Uterus (tissue), 3 donors: ENCODE measurements at regions not wholly inside any gene's neighbourhood (a gene's known extent, or its start where the extent isn't known, plus 50 kb on each side); places are given as distances from the start of the nearest gene placed in this dataset.
"Not testable (repeated sequence)": the region's sequence is repeated elsewhere in the genome, so short reads cannot be mapped to it uniquely, and the experiment has no call there.

Experiments
- DNase-seq, 2 donors: peaks; one replicate each; pipeline ENCODE4 v3.0.0-alpha.2; 2019 to 2020
- H3K27ac ChIP-seq, 2 donors: fragments of 200-600 bp; sonication (generic); 1 replicate in 1 of 2; 2 replicates in 1 of 2; pipeline ENCODE4 v1.5.1; 2016 to 2018
- H3K27me3 ChIP-seq, 2 donors: fragments of 200-600 bp; sonication (generic); one replicate each; pipeline ENCODE4 v1.5.1; 2018 to 2019; ENCODE audit warnings: control low read depth in 1 of 2
- H3K36me3 ChIP-seq, 2 donors: fragments of 200-600 bp; sonication (generic); one replicate each; pipeline ENCODE4 v1.5.1; 2019; ENCODE audit warnings: control low read depth in 1 of 2
- H3K4me1 ChIP-seq, 2 donors: fragments of 200-600 bp; sonication (generic); one replicate each; pipeline ENCODE4 v1.5.1; 2018 to 2019; ENCODE audit warnings: control low read depth in 1 of 2
- H3K4me3 ChIP-seq, 2 donors: fragments of 200-600 bp; sonication (generic); 1 replicate in 1 of 2; 2 replicates in 1 of 2; pipeline ENCODE4 v1.5.1; 2018 to 2019; ENCODE audit warnings: mild to moderate bottlenecking in 1 of 2
- H3K9me3 ChIP-seq, 2 donors: fragments of 200-600 bp; sonication (generic); one replicate each; pipeline ENCODE4 v1.5.1; 2019; ENCODE audit warnings: control low read depth in 1 of 2
- CTCF ChIP-seq, 4 experiments: fragments of 200-600 bp in 2 of 4; fragments of 450-650 bp in 2 of 4; sonication (generic) in 2 of 4; IDR thresholded peaks; one replicate each; pipeline ENCODE4 v1.5.1; 2016 to 2019; ENCODE audit warnings: antibody characterized with exemption in 4 of 4, mild to moderate bottlenecking in 2 of 4, moderate library complexity in 1 of 4
- POLR2A ChIP-seq, 2 donors: fragments of 450-650 bp; IDR thresholded peaks; one replicate each; pipeline ENCODE4 v1.6.1; 2016; ENCODE audit warnings: antibody characterized with exemption in 2 of 2, mild to moderate bottlenecking in 1 of 2, moderate library complexity in 1 of 2
- intact Hi-C: fragments of 100-400 bp; cut with DNase I; formaldehyde crosslinking; loops from one replicate; pipeline ENCODE4 v1.15.1; 2023; ENCODE audit warnings: low total_unique reads
- donor health status: DM: yes; HTN: yes; CAD: no.

DNA sequence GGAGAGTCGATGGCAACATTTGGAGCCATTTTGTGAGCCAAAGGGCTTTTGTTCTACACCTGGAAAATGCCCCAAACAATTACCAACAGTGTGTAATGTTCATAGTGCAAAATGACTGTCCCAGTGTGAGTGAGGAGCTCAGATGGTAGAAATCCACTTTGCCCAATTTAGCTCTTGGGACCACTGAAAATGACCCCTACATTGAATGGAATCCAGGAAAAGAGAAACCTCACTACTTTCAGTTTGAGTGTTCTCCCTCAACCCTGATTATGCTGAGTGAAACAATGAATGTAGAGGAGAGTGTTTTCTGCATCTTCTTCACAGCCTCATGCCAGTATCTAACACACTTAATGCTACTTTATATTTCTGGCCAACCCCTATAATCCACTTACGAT is 84.9 kb upstream of the NRN1 start:
- no peak for TF ChIP-seq POLR2A (IDR thresholded peaks at IDR 0.05)
- no peak for TF ChIP-seq CTCF (IDR thresholded peaks at IDR 0.05)
- no peak overlapping the region for H3K27ac ChIP-seq
- DNase-seq, result no peak

DNA sequence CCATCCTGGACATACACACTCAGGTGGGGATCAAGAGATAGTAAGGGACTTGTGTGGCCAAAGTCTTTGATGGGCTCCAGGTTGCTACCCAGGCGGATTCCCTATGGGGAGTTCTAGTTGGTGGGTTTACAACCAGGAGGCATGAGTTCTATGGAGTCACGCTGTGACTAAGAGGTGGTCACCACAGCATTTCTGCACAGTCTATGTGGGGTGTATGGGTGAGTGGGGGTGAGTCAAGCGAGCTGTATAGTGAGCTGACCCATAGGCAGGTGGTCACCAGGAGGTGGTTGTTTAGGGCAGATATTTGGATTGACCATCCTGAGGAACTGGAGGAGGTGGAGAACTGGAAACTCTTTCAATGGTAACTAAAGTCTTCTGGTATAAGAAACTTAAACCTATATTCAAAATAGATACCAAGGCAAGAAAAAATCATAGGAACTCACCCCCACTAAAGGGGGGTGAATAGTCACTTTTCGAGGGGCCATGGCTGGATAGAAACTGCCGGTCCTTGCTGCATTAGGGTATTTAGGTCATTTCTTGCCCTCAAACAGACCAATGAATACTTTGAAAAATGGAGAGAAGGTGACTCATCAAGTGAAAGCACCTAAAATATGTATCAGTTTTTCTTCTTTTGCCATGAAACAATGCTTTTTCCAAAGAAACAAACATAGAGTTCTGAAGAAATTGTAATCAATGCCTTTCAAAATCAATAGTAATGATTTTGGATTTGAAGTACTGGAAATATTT is 84.3 kb upstream of the NRN1 start:
- DNase-seq, result no peak
- no peak overlapping the region for H3K27ac ChIP-seq
- no peaks in the 10 kb centered on the region for H3K4me1 ChIP-seq
- TF ChIP-seq POLR2A (IDR thresholded peaks at IDR 0.05), result no peak
- TF ChIP-seq CTCF (IDR thresholded peaks at IDR 0.05), result no peak
- no peaks in the 10 kb centered on the region for H3K36me3 ChIP-seq
- H3K9me3 ChIP-seq, result no peaks in the 10 kb centered on the region
- no peak overlapping the region for H3K4me3 ChIP-seq
- intact Hi-C loops, result no loop called here
- H3K27me3 ChIP-seq, result no peaks in the 10 kb centered on the region

More for the DNA sequence above, 84.9 kb upstream of the NRN1 start:
- no peaks in the 10 kb centered on the region for H3K36me3 ChIP-seq
- H3K9me3 ChIP-seq, result no peaks in the 10 kb centered on the region
- no peaks in the 10 kb centered on the region for H3K27me3 ChIP-seq
- no peaks in the 10 kb centered on the region for H3K4me1 ChIP-seq
- intact Hi-C loops, result no loop called here
- H3K4me3 ChIP-seq, result no peak overlapping the region

DNA sequence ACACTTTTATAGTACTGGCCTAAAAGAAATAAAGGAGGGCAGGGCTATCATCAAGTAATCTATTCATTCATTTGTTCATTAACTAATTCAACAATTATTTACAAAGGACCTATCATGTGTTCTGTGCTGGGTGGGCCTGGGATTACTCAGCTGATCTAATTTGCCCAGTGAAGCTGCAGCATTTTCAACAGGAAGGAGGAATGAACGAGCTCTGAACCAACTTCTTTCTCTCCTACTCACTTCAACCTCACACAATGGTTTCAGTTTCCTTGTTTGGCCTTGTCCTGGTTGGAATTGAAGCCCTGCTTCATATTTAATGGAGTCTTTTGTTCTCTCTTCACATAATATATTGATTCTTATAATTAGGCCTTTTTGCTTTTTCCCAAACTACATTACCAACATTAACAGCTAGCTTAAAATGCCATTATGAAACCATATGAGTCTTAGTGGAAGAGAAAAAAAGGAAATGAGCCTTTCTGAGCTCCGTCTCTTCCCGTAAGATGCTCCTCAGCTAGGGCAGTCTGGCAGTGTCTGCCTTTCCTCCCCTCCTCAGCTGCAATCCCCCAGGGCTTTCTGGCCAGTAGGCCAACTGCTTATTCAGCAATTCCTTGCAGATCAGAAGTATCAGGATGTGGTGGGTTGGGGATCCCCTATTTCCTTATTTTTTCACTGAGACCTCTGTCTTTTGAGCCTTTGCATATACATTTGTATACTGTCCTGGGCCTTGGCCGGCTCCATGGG is 79.4 kb upstream of the NRN1 start:
- no peak for DNase-seq
- TF ChIP-seq CTCF (IDR thresholded peaks at IDR 0.05) (no peak), POLR2A (IDR thresholded peaks at IDR 0.05) (no peak)
- H3K4me3 ChIP-seq, result no peak overlapping the region
- intact Hi-C loops, result no loop called here
- no peak overlapping the region for H3K27ac ChIP-seq
- H3K36me3 ChIP-seq, result no peaks in the 10 kb centered on the region
- no peaks in the 10 kb centered on the region for H3K9me3 ChIP-seq
- no peaks in the 10 kb centered on the region for H3K27me3 ChIP-seq
- no peaks in the 10 kb centered on the region for H3K4me1 ChIP-seq

GRCh38 chr6:6080975-6081374 is 74.2 kb upstream of the NRN1 start:
- Histone ChIP-seq H3K9me3 (no peaks in the 10 kb centered on the region), H3K4me3 (no peak overlapping the region), H3K36me3 (no peaks in the 10 kb centered on the region), H3K27me3 (no peaks in the 10 kb centered on the region), H3K4me1 (no peaks in the 10 kb centered on the region), H3K27ac (no peak overlapping the region)
- DNase-seq, result no peak
- no peak for TF ChIP-seq POLR2A (IDR thresholded peaks at IDR 0.05)
- TF ChIP-seq CTCF (IDR thresholded peaks at IDR 0.05), result no peak
- intact Hi-C loops, result no loop called here

GRCh38 chr6:6074190-6074589 is 67.5 kb upstream of the NRN1 start:
- TF ChIP-seq CTCF (IDR thresholded peaks at IDR 0.05) (no peak), POLR2A (IDR thresholded peaks at IDR 0.05) (no peak)
- no peak overlapping the region for H3K4me3 ChIP-seq
- intact Hi-C loops, result no loop called here
- no peaks in the 10 kb centered on the region for H3K4me1 ChIP-seq
- no peaks in the 10 kb centered on the region for H3K9me3 ChIP-seq
- H3K36me3 ChIP-seq, result no peaks in the 10 kb centered on the region
- no peaks in the 10 kb centered on the region for H3K27me3 ChIP-seq
- DNase-seq, result no peak
- no peak overlapping the region for H3K27ac ChIP-seq

DNA sequence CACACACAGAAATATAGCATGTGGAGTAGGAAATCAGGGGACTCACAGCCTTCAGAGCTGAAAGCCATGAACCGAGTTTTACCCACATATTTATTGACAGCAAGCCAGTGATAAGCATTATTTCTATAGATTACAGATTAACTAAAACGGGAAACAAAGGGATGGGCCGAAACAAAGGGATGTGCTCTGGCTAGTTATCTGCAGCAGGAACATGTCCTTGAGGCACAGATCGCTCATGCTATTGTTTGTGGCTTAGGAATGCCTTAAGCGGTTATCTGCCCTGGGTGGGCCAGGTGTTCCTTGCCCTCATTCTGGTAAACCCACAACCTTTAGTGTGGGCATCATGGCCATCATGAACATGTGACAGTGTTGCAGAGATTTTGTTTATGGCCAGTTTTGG is 61.4 kb upstream of the NRN1 start:
- intact Hi-C loops, H3K36me3 ChIP-seq, DNase-seq, H3K27me3 ChIP-seq, H3K27ac ChIP-seq, H3K9me3 ChIP-seq, H3K4me3 ChIP-seq, H3K4me1 ChIP-seq: not testable (repeated sequence)
